Left renal cortex interstitium (tissue), 4 donors: ENCODE measurements at regions not wholly inside any gene's neighbourhood (a gene's known extent, or its start where the extent isn't known, plus 50 kb on each side); places are given as distances from the start of the nearest gene placed in this dataset.

ENCODE experiments used
- DNase-seq, 4 donors: peaks; one replicate each; pipeline ENCODE4 v3.0.0-alpha.2; 2013; ENCODE audit warnings: low read depth in 4 of 4, low spot score in 2 of 4, missing footprints in 1 of 4

GRCh38 chr2:6052649-6053048 lies 360.5 kb downstream of the SOX11 start:
- no peak for DNase-seq

- DNase-seq = no peak
Measured at GRCh38 chr2:6053743-6054142, 361.6 kb downstream of the SOX11 start.

GRCh38 chr2:6054161-6054671 lies 362.0 kb downstream of the SOX11 start:
- no peak for DNase-seq

- no peak for DNase-seq
Measured at GRCh38 chr2:6060992-6061663, 368.9 kb downstream of the SOX11 start.

- DNase-seq = no peak
Measured at GRCh38 chr2:6064757-6065156, 372.6 kb downstream of the SOX11 start.

GRCh38 chr2:6065703-6066102 lies 373.5 kb downstream of the SOX11 start:
- no peak for DNase-seq

GRCh38 chr2:6067089-6067488 lies 374.9 kb downstream of the SOX11 start:
- DNase-seq = no peak

GRCh38 chr2:6067806-6068205 lies 375.6 kb downstream of the SOX11 start:
- DNase-seq = no peak

GRCh38 chr2:6068429-6068828 lies 376.2 kb downstream of the SOX11 start:
- DNase-seq = peak in 1 of 4 donors; percentile 36

GRCh38 chr2:6069381-6069780 lies 377.2 kb downstream of the SOX11 start:
- no peak for DNase-seq

GRCh38 chr2:6071519-6071918 lies 379.3 kb downstream of the SOX11 start:
- no peak for DNase-seq

GRCh38 chr2:6072276-6072675 lies 380.1 kb downstream of the SOX11 start:
- no peak for DNase-seq

- no peak for DNase-seq
Measured at GRCh38 chr2:6072768-6073167, 380.6 kb downstream of the SOX11 start.

- DNase-seq = no peak
Measured at GRCh38 chr2:6073191-6074088, 381.3 kb downstream of the SOX11 start.

- no peak for DNase-seq
Measured at GRCh38 chr2:6074089-6074643, 382.0 kb downstream of the SOX11 start.

GRCh38 chr2:6077585-6077984 lies 385.4 kb downstream of the SOX11 start:
- DNase-seq = no peak

GRCh38 chr2:6078414-6078813 lies 386.2 kb downstream of the SOX11 start:
- no peak for DNase-seq

- no peak for DNase-seq
Measured at GRCh38 chr2:6079405-6079804, 387.2 kb downstream of the SOX11 start.

GRCh38 chr2:6080932-6081753 lies 389.0 kb downstream of the SOX11 start:
- DNase-seq = no peak

- DNase-seq = no peak
Measured at GRCh38 chr2:6081955-6082624, 389.9 kb downstream of the SOX11 start.
